SK-N-MC (cell line): ENCODE measurements at regions not wholly inside any gene's neighbourhood (a gene's known extent, or its start where the extent isn't known, plus 50 kb on each side); places are given as distances from the start of the nearest gene placed in this dataset.

Source experiments
- DNase-seq: peaks from one replicate; pipeline ENCODE4 v3.0.0-alpha.2; 2011; ENCODE audit warnings: low read depth, low spot score
- H3K27ac ChIP-seq: fragments of 200-600 bp; sonication (generic); 2 replicates; pipeline ENCODE4 v1.5.1; 2016; ENCODE audit warnings: mixed run types
- H3K36me3 ChIP-seq: fragments of 200-600 bp; sonication (generic); 2 replicates; pipeline ENCODE4 v1.6.1; 2017; ENCODE audit warnings: antibody characterized with exemption, low read length, mixed read lengths; ENCODE audit not compliant: insufficient read depth
- H3K4me3 ChIP-seq: fragments of 200-600 bp; sonication (generic); 2 replicates; pipeline ENCODE4 v1.5.1; 2016
- H3K9ac ChIP-seq: fragments of 200-600 bp; sonication (generic); 2 replicates; pipeline ENCODE4 v1.8.0; 2017; ENCODE audit warnings: mixed run types, mixed read lengths; ENCODE audit not compliant: insufficient read length
- H3K9me3 ChIP-seq: fragments of 200-600 bp; sonication (generic); 2 replicates; pipeline ENCODE4 v1.6.1; 2017; ENCODE audit warnings: low read depth, mild to moderate bottlenecking, antibody characterized with exemption, low read length, moderate library complexity, mixed read lengths
- EZH2 ChIP-seq: fragments of 200-600 bp; sonication (generic); IDR thresholded peaks from one replicate; pipeline ENCODE4 v1.6.1; 2017; ENCODE audit warnings: antibody characterized with exemption
- FOXP2 ChIP-seq: optimal IDR thresholded peaks from 2 replicates; pipeline ENCODE3; 2011; ENCODE audit warnings: mild to moderate bottlenecking, moderate library complexity; ENCODE audit not compliant: insufficient read depth; ENCODE audit errors: extremely low read length, control extremely low read depth
- POLR2AphosphoS5 ChIP-seq: IDR thresholded peaks from 2 replicates; pipeline ENCODE4 v1.6.1; 2012; ENCODE audit warnings: mild to moderate bottlenecking, low read depth, low read length, borderline replicate concordance

GRCh38 chr13:92994056-92994455 lies 232.6 kb upstream of the GPC6 start:
- DNase-seq: no peak
- TF ChIP-seq POLR2AphosphoS5 (no peak), FOXP2 (no peak), EZH2 (no peak)
- Histone ChIP-seq H3K9me3 (no peaks in the 10 kb centered on the region), H3K36me3 (no peaks in the 10 kb centered on the region), H3K27ac (no peak overlapping the region), H3K4me3 (no peak overlapping the region), H3K9ac (no peak overlapping the region)

DNA sequence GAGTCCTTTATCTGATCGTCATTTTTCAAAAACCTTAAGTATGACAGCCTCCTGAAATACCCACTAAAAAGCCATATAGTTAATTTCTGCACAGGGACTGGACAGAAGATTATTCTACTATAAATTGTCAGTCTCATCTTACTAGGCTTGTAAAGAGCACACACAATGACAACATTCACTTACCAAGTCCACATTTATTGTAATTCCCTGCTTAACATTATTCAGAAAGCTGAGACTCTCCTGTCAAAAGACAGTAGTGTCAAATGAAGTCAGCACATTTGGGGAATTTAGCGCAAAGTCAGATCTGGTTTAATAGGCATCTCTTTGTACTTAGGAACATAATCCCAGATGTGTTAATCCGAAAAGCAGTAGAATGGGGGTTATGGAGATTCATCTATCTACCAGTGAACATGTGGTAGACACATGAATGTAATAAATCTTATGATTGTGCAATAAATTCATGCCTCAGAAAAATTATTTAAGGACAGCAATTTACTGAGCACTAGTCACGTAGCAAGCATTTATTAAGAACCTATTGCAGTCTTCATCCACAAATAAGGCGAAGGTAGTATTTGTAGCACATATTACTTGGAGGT lies 224.6 kb upstream of the GPC6 start:
- Histone ChIP-seq H3K4me3 (peak overlapping the region; percentile 60), H3K9ac (no peak overlapping the region), H3K36me3 (no peaks in the 10 kb centered on the region), H3K27ac (peak overlapping the region; percentile 81), H3K9me3 (peaks cover under 1% of the 10 kb centered on the region; the same call in 1 of the 2 replicates)
- DNase-seq: peak; percentile 52
- no peak for TF ChIP-seq FOXP2
- no peak for TF ChIP-seq EZH2
- no peak for TF ChIP-seq POLR2AphosphoS5

DNA sequence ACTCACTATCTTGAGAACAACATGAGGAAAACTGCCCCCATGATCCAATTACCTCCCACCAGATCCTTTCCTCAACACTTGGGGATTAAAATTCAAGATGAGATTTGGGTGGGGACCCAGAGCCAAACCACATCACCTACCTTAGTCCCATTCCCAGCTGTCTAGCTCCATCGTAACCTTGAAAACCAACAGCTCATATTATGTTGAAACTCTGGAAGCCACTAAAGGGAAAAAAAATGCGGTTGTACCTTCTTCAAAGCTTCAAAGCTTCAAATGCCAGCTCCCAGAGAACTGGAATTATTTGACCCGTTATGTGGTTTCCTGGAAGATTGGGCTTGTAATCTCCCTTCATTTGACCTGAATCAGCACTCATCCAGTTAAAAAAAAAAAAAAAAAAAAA lies 223.1 kb upstream of the GPC6 start:
- TF ChIP-seq EZH2 (no peak), FOXP2 (no peak), POLR2AphosphoS5 (no peak)
- H3K9me3 ChIP-seq: peaks cover 4% of the 10 kb centered on the region; the same call in 1 of the 2 replicates
- H3K27ac ChIP-seq: no peak overlapping the region
- no peak overlapping the region for H3K9ac ChIP-seq
- H3K36me3 ChIP-seq: no peaks in the 10 kb centered on the region
- no peak for DNase-seq
- H3K4me3 ChIP-seq: no peak overlapping the region

DNA sequence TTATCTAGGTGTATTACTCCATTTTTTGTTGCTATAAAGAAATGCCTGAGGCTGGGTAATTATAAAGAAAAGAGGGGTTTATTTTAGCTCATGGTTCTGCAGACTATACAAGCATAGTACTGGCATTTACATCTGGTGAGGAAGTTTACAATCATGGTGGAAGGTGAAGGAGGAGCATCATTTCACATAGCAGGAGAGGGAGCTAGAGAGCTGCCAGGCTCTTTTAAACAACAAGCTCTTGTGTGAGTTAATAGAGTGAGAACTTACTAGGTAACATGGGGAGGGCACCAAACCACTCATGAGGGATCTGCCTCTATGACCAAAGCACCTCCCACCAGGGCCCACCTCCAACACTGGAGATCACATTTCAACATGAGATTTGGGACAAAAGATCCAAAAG lies 221.7 kb upstream of the GPC6 start:
- TF ChIP-seq FOXP2 (no peak), EZH2 (no peak)

DNA sequence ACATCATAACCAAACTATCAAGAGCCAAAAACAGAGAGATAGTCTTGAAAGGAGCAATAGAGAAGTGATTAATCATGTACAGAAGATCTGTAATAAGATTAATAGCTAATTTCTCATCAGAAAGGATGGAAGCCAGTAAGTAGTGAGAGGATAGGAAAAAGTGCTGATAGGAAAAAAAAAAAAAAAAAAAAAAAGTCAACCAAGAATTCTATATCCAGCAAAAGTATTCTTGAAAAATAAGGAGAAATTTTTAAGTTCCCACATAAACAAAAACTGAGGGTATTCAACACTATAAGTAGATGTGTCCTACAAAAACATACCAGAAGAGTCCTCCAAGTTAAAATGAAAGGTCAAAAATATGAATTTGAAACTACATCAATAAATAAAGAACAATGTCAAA lies 218.7 kb upstream of the GPC6 start:
- TF ChIP-seq EZH2: no peak
- TF ChIP-seq FOXP2: no peak
- TF ChIP-seq POLR2AphosphoS5: no peak
- no peak overlapping the region for H3K9ac ChIP-seq
- no peak overlapping the region for H3K4me3 ChIP-seq
- no peak overlapping the region for H3K27ac ChIP-seq
- peaks cover 4% of the 10 kb centered on the region; the same call in 1 of the 2 replicates for H3K9me3 ChIP-seq
- no peak for DNase-seq
- H3K36me3 ChIP-seq: no peaks in the 10 kb centered on the region

More for the DNA sequence above, 221.7 kb upstream of the GPC6 start:
- Histone ChIP-seq H3K9ac (no peak overlapping the region), H3K9me3 (peaks cover 4% of the 10 kb centered on the region; the same call in 1 of the 2 replicates), H3K27ac (no peak overlapping the region), H3K4me3 (no peak overlapping the region), H3K36me3 (no peaks in the 10 kb centered on the region)
- DNase-seq: no peak

DNA sequence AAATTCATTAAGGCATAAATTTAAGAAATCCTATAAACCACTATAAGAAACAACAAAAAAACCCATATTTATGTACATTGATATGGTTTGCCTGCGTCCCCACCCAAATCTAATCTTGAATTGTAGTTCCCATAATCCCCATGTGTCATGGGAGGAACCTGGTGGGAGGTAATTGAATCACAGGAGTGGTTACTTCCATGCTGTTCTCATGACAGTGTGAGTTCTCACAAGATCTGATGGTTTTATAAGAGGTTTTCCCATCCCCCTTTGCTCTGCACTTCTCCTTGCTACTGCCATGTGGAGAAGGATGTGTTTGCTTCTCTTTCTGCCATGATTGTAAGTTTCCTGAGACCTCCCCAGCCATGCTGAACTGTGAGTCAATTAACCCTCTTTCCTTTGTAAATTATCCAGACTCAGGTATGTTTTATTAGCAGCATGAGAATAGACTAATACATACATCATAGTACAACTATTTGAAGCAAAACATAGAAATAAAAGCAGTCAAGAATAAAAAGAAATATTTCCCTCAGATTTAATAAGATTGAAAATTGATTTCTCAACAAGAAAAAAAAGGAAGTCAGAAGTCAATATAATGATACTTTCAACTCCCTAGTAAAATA lies 209.0 kb upstream of the GPC6 start:
- DNase-seq: no peak
- H3K36me3 ChIP-seq: no peaks in the 10 kb centered on the region
- TF ChIP-seq EZH2 (no peak), FOXP2 (no peak), POLR2AphosphoS5 (no peak)
- H3K9me3 ChIP-seq: peaks cover 16% of the 10 kb centered on the region; the same call in 1 of the 2 replicates
- H3K9ac ChIP-seq: no peak overlapping the region
- no peak overlapping the region for H3K4me3 ChIP-seq
- no peak overlapping the region for H3K27ac ChIP-seq

GRCh38 chr13:93023929-93024328 lies 202.7 kb upstream of the GPC6 start:
- Histone ChIP-seq H3K4me3 (no peak overlapping the region), H3K9ac (no peak overlapping the region), H3K36me3 (no peaks in the 10 kb centered on the region), H3K9me3 (no peaks in the 10 kb centered on the region), H3K27ac (peak overlapping the region; percentile 44; the same call in 1 of the 2 replicates)
- DNase-seq: no peak
- no peak for TF ChIP-seq FOXP2
- no peak for TF ChIP-seq POLR2AphosphoS5
- no peak for TF ChIP-seq EZH2

GRCh38 chr13:93025984-93026383 lies 200.6 kb upstream of the GPC6 start:
- TF ChIP-seq POLR2AphosphoS5 (no peak), EZH2 (no peak), FOXP2 (no peak)
- no peak overlapping the region for H3K27ac ChIP-seq
- no peak for DNase-seq
- H3K36me3 ChIP-seq: no peaks in the 10 kb centered on the region
- H3K4me3 ChIP-seq: no peak overlapping the region
- no peaks in the 10 kb centered on the region for H3K9me3 ChIP-seq
- H3K9ac ChIP-seq: no peak overlapping the region

- Histone ChIP-seq H3K4me3 (no peak overlapping the region), H3K9me3 (no peaks in the 10 kb centered on the region), H3K36me3 (no peaks in the 10 kb centered on the region), H3K27ac (no peak overlapping the region), H3K9ac (no peak overlapping the region)
- no peak for DNase-seq
- TF ChIP-seq EZH2 (no peak), POLR2AphosphoS5 (no peak), FOXP2 (no peak)
These were observed 197.1 kb upstream of the GPC6 start for GRCh38 chr13:93029536-93029935.
